IPS-NIHi7 (cell line): ENCODE measurements at regions not wholly inside any gene's neighbourhood (a gene's known extent, or its start where the extent isn't known, plus 50 kb on each side); places are given as distances from the start of the nearest gene placed in this dataset.
A peak's percentile ranks its signal among the peaks of the same experiment; 100 is the strongest.

Source experiments
- DNase-seq: peaks from one replicate; pipeline ENCODE4 v3.0.0; 2012; ENCODE audit warnings: mixed read lengths; ENCODE audit errors: extremely low spot score

DNA sequence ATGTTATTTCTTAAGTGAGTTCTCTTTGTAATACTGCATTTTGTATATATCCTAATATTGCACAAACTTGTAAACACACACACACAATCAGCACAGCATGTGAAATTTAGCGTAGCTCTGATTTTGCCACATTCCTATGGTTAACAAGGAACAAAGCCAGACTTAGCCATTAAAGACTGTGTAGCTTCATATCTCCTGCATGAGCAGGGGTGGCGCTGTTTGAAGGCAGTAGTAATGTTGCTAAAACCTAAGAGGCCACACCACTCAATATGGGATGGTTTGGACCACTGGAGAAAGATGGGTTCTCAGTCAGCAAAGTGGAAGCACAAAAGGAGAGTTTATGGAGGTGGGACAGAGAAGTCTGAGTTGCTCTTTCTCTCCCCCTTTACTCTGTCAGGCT, 61.1 kb upstream of the RND3 start:
- DNase-seq = peak; percentile 55

DNA sequence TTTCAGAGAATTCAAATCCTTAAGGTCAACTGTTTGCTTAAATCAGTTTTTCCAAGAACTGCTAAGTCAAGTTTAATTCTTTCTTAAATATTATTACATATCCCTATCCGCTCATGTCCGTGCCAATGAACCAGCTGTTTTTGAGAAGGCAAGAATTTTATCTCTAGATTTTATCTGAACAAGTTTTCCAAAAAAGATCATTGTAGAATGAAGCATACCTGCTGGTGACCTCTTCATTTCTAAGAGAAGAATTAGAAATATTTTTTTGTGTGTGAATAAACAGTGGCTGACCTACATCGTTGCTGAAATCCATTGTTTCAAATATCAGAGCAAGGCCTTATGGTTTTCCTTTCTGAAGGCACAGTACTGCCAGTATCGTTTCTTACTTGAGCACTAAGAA, 58.4 kb upstream of the RND3 start:
- no peak for DNase-seq

DNA sequence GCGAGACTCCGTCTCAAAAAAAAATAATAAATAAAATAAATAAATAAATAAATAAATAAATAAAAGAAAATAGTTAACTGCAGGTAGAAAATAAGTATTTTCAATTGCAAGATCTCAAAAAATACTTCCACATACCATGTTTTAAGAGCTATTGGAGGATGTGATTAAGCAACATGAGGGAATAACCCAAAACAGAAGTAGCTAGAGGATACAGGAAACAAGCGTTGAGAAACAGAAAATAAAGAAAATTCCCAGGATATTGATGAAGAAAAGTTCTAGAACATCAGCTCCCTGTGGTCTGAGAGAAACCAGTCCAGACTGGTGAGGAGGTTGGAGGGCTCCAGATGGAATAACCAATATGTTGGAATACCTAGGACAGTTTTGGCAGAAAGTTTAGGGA, 57.3 kb upstream of the RND3 start:
- DNase-seq = no peak

DNA sequence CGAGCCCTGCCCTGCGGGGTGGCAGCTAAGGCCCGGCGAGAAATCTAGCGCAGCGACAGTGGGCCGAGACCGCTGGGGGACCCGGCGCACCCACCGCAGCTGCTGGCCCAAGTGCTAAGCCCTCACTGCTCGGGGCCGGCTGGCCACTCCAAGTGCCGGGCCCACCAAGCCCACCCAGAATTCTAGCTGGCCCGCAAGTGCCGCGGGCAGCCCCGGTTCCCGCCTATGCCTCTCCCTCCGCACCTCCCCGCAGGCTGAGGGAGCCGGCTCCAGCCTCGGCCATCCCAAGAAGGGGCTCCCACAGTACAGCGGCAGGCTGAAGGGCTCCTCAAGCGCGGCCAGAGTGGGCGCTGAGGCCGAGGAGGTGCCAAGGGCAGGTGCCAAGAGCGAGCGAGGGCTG, 55.2 kb upstream of the RND3 start:
- DNase-seq = no peak

DNA sequence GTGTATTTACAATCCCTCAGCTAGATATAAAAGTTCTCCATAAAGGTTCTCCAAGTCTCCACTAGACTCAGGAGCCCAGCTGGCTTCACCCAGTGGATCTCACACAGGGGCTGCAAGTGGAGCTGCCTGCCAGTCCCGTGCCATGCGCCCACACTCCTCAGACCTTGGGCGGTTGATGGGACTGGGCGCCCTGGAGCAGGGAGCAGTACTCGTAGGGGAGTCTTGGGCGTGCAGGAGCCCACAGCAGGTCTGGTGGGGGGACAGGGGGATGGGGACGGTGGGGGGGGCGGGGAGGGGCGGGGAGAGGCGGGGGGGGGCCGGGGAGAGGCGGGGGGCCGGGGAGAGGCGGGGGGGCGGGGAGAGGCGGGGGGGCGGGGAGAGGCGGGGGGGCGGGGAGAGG, 54.7 kb upstream of the RND3 start:
- no peak for DNase-seq

DNA sequence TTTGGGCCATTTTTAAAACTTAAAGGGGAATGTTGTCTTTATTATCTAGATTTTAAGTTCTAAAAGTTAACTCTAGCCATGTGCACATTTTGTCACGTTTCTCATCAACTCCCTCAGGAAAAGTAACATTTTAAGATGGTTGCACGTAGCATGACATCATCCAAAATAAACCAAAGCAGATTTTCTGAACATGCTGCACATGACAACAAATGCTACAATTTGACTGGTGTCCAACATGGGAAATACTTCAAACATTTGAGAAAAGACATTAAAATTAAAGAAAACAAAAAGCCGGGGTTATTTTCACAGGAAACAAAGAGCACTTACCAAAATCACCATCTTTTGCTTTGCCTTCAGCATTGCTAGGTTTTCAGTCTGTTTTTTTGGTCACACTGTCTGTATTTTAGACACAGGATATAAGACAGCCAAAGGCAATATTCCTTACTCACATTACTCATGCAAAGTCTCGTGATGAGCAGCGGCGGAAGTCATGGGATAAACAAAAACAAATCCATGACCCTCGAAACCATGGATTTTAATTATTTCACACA, 51.3 kb upstream of the RND3 start:
- DNase-seq = no peak
